GM12878 (cell line): ENCODE measurements at regions not wholly inside any gene's neighbourhood (a gene's known extent, or its start where the extent isn't known, plus 50 kb on each side); places are given as distances from the start of the nearest gene placed in this dataset.

Source experiments
- ATAC-seq: fragments of 200-7000 bp; cut with Tn5 transposase; 3 replicates; pipeline ENCODE4 v1.9.1; 2020; ENCODE audit warnings: mild to moderate bottlenecking, moderate library complexity
- BruUV-seq: library from RNA; stranded (reverse); fragments of 400-500 nt; replicated peaks from 2 replicates; lab custom pipeline; 2021; lab: Mats Ljungman, UMichigan
- CTCF ChIA-PET: fragments of 300-600 bp; sonication (Branson Sonifier 250); formaldehyde crosslinking; extraction: SDS; loops from one replicate; lab custom pipeline; 2021; ENCODE audit warnings: inconsistent platforms; lab: Yijun Ruan, JAX
- POLR2A ChIA-PET: fragments of 350-600 bp; formaldehyde crosslinking; extraction: SDS; loops from one replicate; lab custom pipeline; 2021; ENCODE audit warnings: inconsistent platforms; lab: Charles Lee
- RAD21 ChIA-PET: fragments of 300-600 bp; sonication (Branson Sonifier 250); formaldehyde crosslinking; loops from one replicate; lab custom pipeline; 2023; ENCODE audit warnings: antibody characterized with exemption; ENCODE audit not compliant: unreplicated experiment; lab: Charles Lee
- SMC1A ChIA-PET: fragments of 300-600 bp; sonication (Branson Sonifier 250); formaldehyde crosslinking; loops from one replicate; lab custom pipeline; 2023; ENCODE audit not compliant: unreplicated experiment, uncharacterized antibody; lab: Charles Lee
- DNase-seq: peaks from one replicate; pipeline ENCODE4 v3.0.0-alpha.2; 2011; ENCODE audit warnings: low read depth, low spot score
- FAIRE-seq: peaks from 3 replicates; lab custom pipeline; 2011; peaks lifted over from hg19 to GRCh38; lab: Jason Lieb, UNC
- H2AFZ ChIP-seq: 2 replicates; pipeline ENCODE4 v1.6.0; 2011; ENCODE audit warnings: low read depth, low read length, control low read depth; ENCODE audit not compliant: control insufficient read depth
- H3K27ac ChIP-seq: 2 replicates; pipeline ENCODE4 v1.5.1; 2011; ENCODE audit warnings: control low read depth; ENCODE audit not compliant: control insufficient read depth, insufficient read depth
- H3K27me3 ChIP-seq, 2 experiments: replicated peaks in 1 of 2; 2 replicates each; pipeline versions ENCODE4 v1.6.0 to v1.6.1; 2011; ENCODE audit warnings: low read length in 1 of 2; ENCODE audit not compliant: control insufficient read depth in 2 of 2, insufficient read depth in 2 of 2
- H3K36me3 ChIP-seq, 2 experiments: 2 replicates each; pipeline ENCODE4 v1.5.1; 2011; ENCODE audit warnings: low read length in 1 of 2; ENCODE audit not compliant: control insufficient read depth in 2 of 2, insufficient read depth in 2 of 2
- H3K4me1 ChIP-seq: 2 replicates; pipeline ENCODE4 v1.6.1; 2011; ENCODE audit warnings: mild to moderate bottlenecking, low read length, moderate library complexity, mixed read lengths; ENCODE audit not compliant: control insufficient read depth, insufficient read depth
- H3K4me2 ChIP-seq: 2 replicates; pipeline ENCODE4 v1.6.0; 2011; ENCODE audit warnings: control low read depth; ENCODE audit not compliant: control insufficient read depth, insufficient read depth
- H3K4me3 ChIP-seq: fragments of 200-600 bp; sonication (generic); 2 replicates; pipeline ENCODE4 v1.5.1; 2016
- H3K79me2 ChIP-seq: 2 replicates; pipeline ENCODE4 v1.6.0; 2011; ENCODE audit warnings: low read length; ENCODE audit not compliant: control insufficient read depth, insufficient read depth
- H3K9ac ChIP-seq: 2 replicates; pipeline ENCODE4 v1.8.0; 2011; ENCODE audit warnings: low read length, control low read depth, mixed read lengths; ENCODE audit not compliant: control insufficient read depth, insufficient read depth
- H3K9me3 ChIP-seq: replicated peaks from 3 replicates; pipeline ENCODE4 v1.5.1; 2011; ENCODE audit warnings: mild to moderate bottlenecking, low read length; ENCODE audit not compliant: control insufficient read depth, insufficient read depth
- H4K20me1 ChIP-seq: 2 replicates; pipeline ENCODE4 v1.6.0; 2011; ENCODE audit not compliant: control insufficient read depth, insufficient read depth
- BHLHE40 ChIP-seq, 2 experiments: fragments of 450-650 bp in 1 of 2; IDR thresholded peaks; 2 replicates each; pipeline ENCODE4 v1.6.1; 2011 to 2017; ENCODE audit warnings: low read depth in 2 of 2, borderline replicate concordance in 1 of 2, improper control_type of control experiment in 1 of 2, low read length in 1 of 2, mild to moderate bottlenecking in 1 of 2
- CREM ChIP-seq: IDR thresholded peaks from 2 replicates; pipeline ENCODE4 v1.6.1; 2014; ENCODE audit warnings: antibody characterized with exemption, low read depth
- KDM1A ChIP-seq: fragments of 200-600 bp; sonication (generic); IDR thresholded peaks from 2 replicates; pipeline ENCODE4 v1.6.1; 2016; ENCODE audit warnings: borderline replicate concordance
- NFIC ChIP-seq: IDR thresholded peaks from 2 replicates; pipeline ENCODE4 v1.6.1; 2012; ENCODE audit warnings: low read depth, mild to moderate bottlenecking, inconsistent platforms, low read length, moderate library complexity
- PAX8 ChIP-seq: fragments of 450-650 bp; IDR thresholded peaks from 2 replicates; pipeline ENCODE4 v1.6.1; 2017; ENCODE audit warnings: mild to moderate bottlenecking, moderate library complexity
- RFX5 ChIP-seq: IDR thresholded peaks from 2 replicates; pipeline ENCODE4 v1.6.1; 2011; ENCODE audit warnings: low read depth, low read length, improper control_type of control experiment
- STAT1 ChIP-seq: fragments of 450-650 bp; conservative IDR thresholded peaks from 2 replicates; pipeline ENCODE4 v1.6.1; 2014; ENCODE audit warnings: antibody characterized with exemption, mild to moderate bottlenecking
- SUPT20H ChIP-seq: IDR thresholded peaks from 2 replicates; pipeline ENCODE4 v1.6.1; 2011; ENCODE audit warnings: low read depth, mild to moderate bottlenecking, low read length, moderate library complexity, borderline replicate concordance; ENCODE audit not compliant: control insufficient read depth
- TCF3 ChIP-seq: IDR thresholded peaks from 2 replicates; pipeline ENCODE4 v1.6.1; 2012; ENCODE audit warnings: low read depth, mild to moderate bottlenecking, low read length, borderline replicate concordance; ENCODE audit not compliant: insufficient read depth
- WGBS: methylation state at CpG from one replicate; pipeline ENCODE4 v1.1.6; 2016; ENCODE audit warnings: low lambda C conversion rate; ENCODE audit not compliant: insufficient replicate concordance, insufficient coverage; ENCODE audit errors: missing lambda C conversion rate; 5-methylcytosine and 5-hydroxymethylcytosine counted together
- in situ Hi-C: fragments of 300-500 bp; cut with MboI; formaldehyde crosslinking; loops from 9 replicates; pipeline ENCODE4 v1.14.3; 2018; ENCODE audit warnings: mixed read lengths
- intact Hi-C: fragments of 100-400 bp; cut with micrococcal nuclease; formaldehyde crosslinking; loops from one replicate; pipeline ENCODE4 v1.14.2; 2022; ENCODE audit not compliant: unreplicated experiment
- TF ChIP-seq, protein P1 (sequence below): fragments of 450-650 bp; IDR thresholded peaks from 2 replicates; pipeline ENCODE4 v1.6.1; 2016; ENCODE audit warnings: mild to moderate bottlenecking, moderate library complexity, borderline replicate concordance
- TF ChIP-seq, protein P2 (sequence below): fragments of 450-650 bp; IDR thresholded peaks from 2 replicates; pipeline ENCODE4 v1.6.1; 2017; ENCODE audit warnings: mild to moderate bottlenecking, moderate library complexity
- TF ChIP-seq, protein P3 (sequence below): fragments of 450-650 bp; IDR thresholded peaks from 2 replicates; pipeline ENCODE4 v1.6.1; 2017; ENCODE audit warnings: borderline replicate concordance

DNA sequence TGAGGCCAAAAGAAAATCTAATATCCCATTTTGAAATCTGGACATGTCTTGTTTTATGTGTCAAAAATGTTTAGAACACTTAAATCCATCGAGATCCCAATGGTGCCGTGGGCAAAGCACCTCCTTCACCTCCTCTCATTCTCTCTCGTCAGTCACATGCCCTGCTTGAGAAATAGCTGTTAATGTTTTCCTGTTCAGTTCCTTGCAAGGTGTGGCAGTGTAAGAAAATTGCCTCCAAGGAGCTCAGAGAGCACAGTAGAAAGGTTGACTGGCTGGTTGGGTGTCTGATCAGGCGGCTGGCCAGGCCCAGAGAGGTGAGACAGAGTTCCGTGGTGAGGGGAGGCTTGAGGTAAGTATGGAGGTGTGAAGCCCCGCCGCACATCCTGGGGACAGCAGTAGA is 210.2 kb downstream of the TSN start:
- no peak for ATAC-seq
- no peak overlapping the region for H3K27ac ChIP-seq
- no peak for FAIRE-seq
- intact Hi-C loops (loop anchor here (10.0 kb wide), 1 partner anchor 431 kb away; the partner anchor contains the start of gene RNU4ATAC), in situ Hi-C loops (no loop called here)
- H3K4me3 ChIP-seq, result no peak overlapping the region
- H3K79me2 ChIP-seq, result no peaks in the 10 kb centered on the region
- H3K36me3 ChIP-seq, result no peaks in the 10 kb centered on the region
- H2AFZ ChIP-seq, result no peak overlapping the region
- 41% methylated on average over 7 of the region's 7 CpGs for WGBS
- H3K9me3 ChIP-seq, result no peaks in the 10 kb centered on the region
- RAD21 ChIA-PET, result no interaction called here
- SMC1A ChIA-PET, result interaction anchor here (1.1 kb wide), 1 partner anchor 9 kb away, joined by 3 read pairs; no protein-coding TSS in a partner anchor
- POLR2A ChIA-PET, result no interaction called here
- H3K4me1 ChIP-seq, result no peaks in the 10 kb centered on the region
- no peak for DNase-seq
- no TSS peak for BruUV-seq
- CTCF ChIA-PET, result no interaction called here
- no peaks in the 10 kb centered on the region for H4K20me1 ChIP-seq
- no peak overlapping the region for H3K9ac ChIP-seq
- H3K4me2 ChIP-seq, result no peak overlapping the region
- peaks cover 0 to 1% of the 10 kb centered on the region in 2 experiments; a peak in 2 of 4 replicates for H3K27me3 ChIP-seq
- no peak for TF ChIP-seq RFX5
- TF ChIP-seq NFIC, result no peak
- no peak for TF ChIP-seq STAT1
- no peak for TF ChIP-seq KDM1A
- TF ChIP-seq SUPT20H, result no peak
- TF ChIP-seq CREM, result no peak
- TF ChIP-seq, protein P1, sequence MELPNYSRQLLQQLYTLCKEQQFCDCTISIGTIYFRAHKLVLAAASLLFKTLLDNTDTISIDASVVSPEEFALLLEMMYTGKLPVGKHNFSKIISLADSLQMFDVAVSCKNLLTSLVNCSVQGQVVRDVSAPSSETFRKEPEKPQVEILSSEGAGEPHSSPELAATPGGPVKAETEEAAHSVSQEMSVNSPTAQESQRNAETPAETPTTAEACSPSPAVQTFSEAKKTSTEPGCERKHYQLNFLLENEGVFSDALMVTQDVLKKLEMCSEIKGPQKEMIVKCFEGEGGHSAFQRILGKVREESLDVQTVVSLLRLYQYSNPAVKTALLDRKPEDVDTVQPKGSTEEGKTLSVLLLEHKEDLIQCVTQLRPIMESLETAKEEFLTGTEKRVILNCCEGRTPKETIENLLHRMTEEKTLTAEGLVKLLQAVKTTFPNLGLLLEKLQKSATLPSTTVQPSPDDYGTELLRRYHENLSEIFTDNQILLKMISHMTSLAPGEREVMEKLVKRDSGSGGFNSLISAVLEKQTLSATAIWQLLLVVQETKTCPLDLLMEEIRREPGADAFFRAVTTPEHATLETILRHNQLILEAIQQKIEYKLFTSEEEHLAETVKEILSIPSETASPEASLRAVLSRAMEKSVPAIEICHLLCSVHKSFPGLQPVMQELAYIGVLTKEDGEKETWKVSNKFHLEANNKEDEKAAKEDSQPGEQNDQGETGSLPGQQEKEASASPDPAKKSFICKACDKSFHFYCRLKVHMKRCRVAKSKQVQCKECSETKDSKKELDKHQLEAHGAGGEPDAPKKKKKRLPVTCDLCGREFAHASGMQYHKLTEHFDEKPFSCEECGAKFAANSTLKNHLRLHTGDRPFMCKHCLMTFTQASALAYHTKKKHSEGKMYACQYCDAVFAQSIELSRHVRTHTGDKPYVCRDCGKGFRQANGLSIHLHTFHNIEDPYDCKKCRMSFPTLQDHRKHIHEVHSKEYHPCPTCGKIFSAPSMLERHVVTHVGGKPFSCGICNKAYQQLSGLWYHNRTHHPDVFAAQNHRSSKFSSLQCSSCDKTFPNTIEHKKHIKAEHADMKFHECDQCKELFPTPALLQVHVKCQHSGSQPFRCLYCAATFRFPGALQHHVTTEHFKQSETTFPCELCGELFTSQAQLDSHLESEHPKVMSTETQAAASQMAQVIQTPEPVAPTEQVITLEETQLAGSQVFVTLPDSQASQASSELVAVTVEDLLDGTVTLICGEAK, result no peak
- TF ChIP-seq, protein P2, sequence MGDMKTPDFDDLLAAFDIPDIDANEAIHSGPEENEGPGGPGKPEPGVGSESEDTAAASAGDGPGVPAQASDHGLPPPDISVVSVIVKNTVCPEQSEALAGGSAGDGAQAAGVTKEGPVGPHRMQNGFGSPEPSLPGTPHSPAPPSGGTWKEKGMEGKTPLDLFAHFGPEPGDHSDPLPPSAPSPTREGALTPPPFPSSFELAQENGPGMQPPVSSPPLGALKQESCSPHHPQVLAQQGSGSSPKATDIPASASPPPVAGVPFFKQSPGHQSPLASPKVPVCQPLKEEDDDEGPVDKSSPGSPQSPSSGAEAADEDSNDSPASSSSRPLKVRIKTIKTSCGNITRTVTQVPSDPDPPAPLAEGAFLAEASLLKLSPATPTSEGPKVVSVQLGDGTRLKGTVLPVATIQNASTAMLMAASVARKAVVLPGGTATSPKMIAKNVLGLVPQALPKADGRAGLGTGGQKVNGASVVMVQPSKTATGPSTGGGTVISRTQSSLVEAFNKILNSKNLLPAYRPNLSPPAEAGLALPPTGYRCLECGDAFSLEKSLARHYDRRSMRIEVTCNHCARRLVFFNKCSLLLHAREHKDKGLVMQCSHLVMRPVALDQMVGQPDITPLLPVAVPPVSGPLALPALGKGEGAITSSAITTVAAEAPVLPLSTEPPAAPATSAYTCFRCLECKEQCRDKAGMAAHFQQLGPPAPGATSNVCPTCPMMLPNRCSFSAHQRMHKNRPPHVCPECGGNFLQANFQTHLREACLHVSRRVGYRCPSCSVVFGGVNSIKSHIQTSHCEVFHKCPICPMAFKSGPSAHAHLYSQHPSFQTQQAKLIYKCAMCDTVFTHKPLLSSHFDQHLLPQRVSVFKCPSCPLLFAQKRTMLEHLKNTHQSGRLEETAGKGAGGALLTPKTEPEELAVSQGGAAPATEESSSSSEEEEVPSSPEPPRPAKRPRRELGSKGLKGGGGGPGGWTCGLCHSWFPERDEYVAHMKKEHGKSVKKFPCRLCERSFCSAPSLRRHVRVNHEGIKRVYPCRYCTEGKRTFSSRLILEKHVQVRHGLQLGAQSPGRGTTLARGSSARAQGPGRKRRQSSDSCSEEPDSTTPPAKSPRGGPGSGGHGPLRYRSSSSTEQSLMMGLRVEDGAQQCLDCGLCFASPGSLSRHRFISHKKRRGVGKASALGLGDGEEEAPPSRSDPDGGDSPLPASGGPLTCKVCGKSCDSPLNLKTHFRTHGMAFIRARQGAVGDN, result no peak
- TF ChIP-seq, protein P3, sequence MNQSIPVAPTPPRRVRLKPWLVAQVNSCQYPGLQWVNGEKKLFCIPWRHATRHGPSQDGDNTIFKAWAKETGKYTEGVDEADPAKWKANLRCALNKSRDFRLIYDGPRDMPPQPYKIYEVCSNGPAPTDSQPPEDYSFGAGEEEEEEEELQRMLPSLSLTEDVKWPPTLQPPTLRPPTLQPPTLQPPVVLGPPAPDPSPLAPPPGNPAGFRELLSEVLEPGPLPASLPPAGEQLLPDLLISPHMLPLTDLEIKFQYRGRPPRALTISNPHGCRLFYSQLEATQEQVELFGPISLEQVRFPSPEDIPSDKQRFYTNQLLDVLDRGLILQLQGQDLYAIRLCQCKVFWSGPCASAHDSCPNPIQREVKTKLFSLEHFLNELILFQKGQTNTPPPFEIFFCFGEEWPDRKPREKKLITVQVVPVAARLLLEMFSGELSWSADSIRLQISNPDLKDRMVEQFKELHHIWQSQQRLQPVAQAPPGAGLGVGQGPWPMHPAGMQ, result no peak
- no peak for TF ChIP-seq BHLHE40 (IDR thresholded peaks at IDR 0.05; ENCODE audit: borderline replicate concordance in 1 of 2, low read depth in 2 of 2, low read length in 1 of 2)
- TF ChIP-seq PAX8, result no peak
- TF ChIP-seq TCF3, result no peak
